ENCODE measurements at regions not wholly inside any gene's neighbourhood (a gene's known extent, or its start where the extent isn't known, plus 50 kb on each side); places are given as distances from the start of the nearest gene placed in this dataset.

- no peaks in the 10 kb centered on the region for H3K4me1 ChIP-seq (ENCODE audit: insufficient read depth, low read length, poor library complexity, severe bottlenecking)
These were observed 123.7 kb downstream of the NAV1 start for GRCh38 chr1:201662646-201663045.

DNA sequence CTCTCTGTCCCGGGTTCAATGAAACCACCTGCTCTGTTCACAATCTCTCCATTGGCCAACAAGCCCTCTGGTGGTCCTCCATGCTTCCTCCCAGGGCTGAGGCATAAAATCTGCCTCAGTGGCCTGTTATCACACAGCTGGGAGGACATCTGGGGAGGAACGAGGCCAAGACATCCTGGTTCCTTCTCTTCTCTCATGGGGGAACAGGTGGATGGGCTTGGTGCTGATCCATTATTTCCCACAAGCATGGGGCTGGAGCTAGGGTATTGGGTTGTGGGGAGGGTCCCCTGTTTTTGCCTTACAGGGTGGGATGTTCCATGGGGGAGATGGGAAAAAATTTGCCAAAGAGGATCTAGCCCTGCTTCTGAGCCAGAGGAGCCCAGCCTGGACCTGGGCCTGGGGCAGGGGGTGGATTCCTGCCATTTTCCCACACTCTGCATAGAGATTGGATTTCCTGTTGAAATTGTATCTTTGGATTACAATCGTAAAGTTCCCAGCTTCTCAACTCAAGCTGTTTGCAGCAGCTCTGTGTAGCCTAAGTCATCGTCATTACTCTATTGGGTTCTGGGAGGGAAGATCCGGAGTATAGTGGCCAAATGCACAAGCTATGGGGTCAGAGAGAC lies 124.7 kb downstream of the NAV1 start:
- TF ChIP-seq, protein P1, sequence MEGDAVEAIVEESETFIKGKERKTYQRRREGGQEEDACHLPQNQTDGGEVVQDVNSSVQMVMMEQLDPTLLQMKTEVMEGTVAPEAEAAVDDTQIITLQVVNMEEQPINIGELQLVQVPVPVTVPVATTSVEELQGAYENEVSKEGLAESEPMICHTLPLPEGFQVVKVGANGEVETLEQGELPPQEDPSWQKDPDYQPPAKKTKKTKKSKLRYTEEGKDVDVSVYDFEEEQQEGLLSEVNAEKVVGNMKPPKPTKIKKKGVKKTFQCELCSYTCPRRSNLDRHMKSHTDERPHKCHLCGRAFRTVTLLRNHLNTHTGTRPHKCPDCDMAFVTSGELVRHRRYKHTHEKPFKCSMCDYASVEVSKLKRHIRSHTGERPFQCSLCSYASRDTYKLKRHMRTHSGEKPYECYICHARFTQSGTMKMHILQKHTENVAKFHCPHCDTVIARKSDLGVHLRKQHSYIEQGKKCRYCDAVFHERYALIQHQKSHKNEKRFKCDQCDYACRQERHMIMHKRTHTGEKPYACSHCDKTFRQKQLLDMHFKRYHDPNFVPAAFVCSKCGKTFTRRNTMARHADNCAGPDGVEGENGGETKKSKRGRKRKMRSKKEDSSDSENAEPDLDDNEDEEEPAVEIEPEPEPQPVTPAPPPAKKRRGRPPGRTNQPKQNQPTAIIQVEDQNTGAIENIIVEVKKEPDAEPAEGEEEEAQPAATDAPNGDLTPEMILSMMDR (conservative IDR thresholded peaks at IDR 0.05; ENCODE audit: low read depth, low read length): no peak
- TF ChIP-seq EZH2 (IDR thresholded peaks at IDR 0.05; ENCODE audit: borderline replicate concordance, low read depth, low read length, poor library complexity, severe bottlenecking): no peak
- intact Hi-C loops (cut with micrococcal nuclease; ENCODE audit: unreplicated experiment): no loop called here
- BruUV-seq (replicated peaks): no TSS peak
- Histone ChIP-seq H3K4me3 (ENCODE audit: low read depth, low read length, poor library complexity, severe bottlenecking) (no peak overlapping the region), H3K36me3 (ENCODE audit: insufficient read depth, low read length, poor library complexity, severe bottlenecking) (no peaks in the 10 kb centered on the region), H3K4me1 (ENCODE audit: insufficient read depth, low read length, poor library complexity, severe bottlenecking) (no peaks in the 10 kb centered on the region), H3K27ac (ENCODE audit: low read depth, low read length, poor library complexity, severe bottlenecking) (no peak overlapping the region), H3K9me3 (ENCODE audit: low read depth, low read length, poor library complexity, severe bottlenecking) (no peaks in the 10 kb centered on the region), H3K27me3 (replicated peaks; ENCODE audit: insufficient read depth, low read depth, low read length, poor library complexity) (no peaks in the 10 kb centered on the region)
- DNase-seq (ENCODE audit: low spot score): no peak
- POLR2A ChIA-PET (ENCODE audit: low non-redundant PET): no interaction called here
- CTCF ChIA-PET: no interaction called here

More at GRCh38 chr1:201662646-201663045, 123.7 kb downstream of the NAV1 start:
- Histone ChIP-seq H3K9me3 (ENCODE audit: low read depth, low read length, poor library complexity, severe bottlenecking) (no peaks in the 10 kb centered on the region), H3K36me3 (ENCODE audit: insufficient read depth, low read length, poor library complexity, severe bottlenecking) (no peaks in the 10 kb centered on the region), H3K4me3 (ENCODE audit: low read depth, low read length, poor library complexity, severe bottlenecking) (no peak overlapping the region), H3K27me3 (replicated peaks; ENCODE audit: insufficient read depth, low read depth, low read length, poor library complexity) (no peaks in the 10 kb centered on the region), H3K27ac (ENCODE audit: low read depth, low read length, poor library complexity, severe bottlenecking) (no peak overlapping the region)
- TF ChIP-seq, protein P1 (conservative IDR thresholded peaks at IDR 0.05; ENCODE audit: low read depth, low read length): no peak
- TF ChIP-seq EZH2 (IDR thresholded peaks at IDR 0.05; ENCODE audit: borderline replicate concordance, low read depth, low read length, poor library complexity, severe bottlenecking): no peak
- BruUV-seq (replicated peaks): no TSS peak
- intact Hi-C loops (cut with micrococcal nuclease; ENCODE audit: unreplicated experiment): no loop called here
- ChIA-PET POLR2A (ENCODE audit: low non-redundant PET) (no interaction called here), CTCF (no interaction called here)
- no peak for DNase-seq (ENCODE audit: low spot score)

DNA sequence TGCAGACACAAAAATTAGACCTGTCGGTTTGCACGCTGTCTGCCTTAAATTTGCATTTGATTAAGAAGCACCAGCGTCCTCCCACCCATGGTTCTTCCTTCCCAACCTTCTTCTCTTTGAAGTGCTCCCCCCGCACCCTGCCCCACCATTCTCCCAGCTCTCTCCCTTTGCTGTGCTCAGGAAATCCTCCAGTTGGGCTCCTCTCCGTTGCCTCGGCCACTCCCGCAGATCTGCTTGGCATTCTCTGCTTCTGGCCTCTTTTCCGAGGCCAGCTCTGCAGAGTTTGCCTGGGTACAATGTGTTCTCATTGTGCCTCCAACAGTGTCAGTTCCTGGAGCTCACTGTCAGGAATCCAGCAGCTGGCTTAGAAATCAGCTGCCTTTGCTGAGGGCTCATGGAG lies 126.1 kb downstream of the NAV1 start:
- Histone ChIP-seq H3K27ac (ENCODE audit: low read depth, low read length, poor library complexity, severe bottlenecking) (no peak overlapping the region), H3K4me3 (ENCODE audit: low read depth, low read length, poor library complexity, severe bottlenecking) (no peak overlapping the region), H3K4me1 (ENCODE audit: insufficient read depth, low read length, poor library complexity, severe bottlenecking) (no peaks in the 10 kb centered on the region), H3K36me3 (ENCODE audit: insufficient read depth, low read length, poor library complexity, severe bottlenecking) (no peaks in the 10 kb centered on the region), H3K27me3 (replicated peaks; ENCODE audit: insufficient read depth, low read depth, low read length, poor library complexity) (no peaks in the 10 kb centered on the region), H3K9me3 (ENCODE audit: low read depth, low read length, poor library complexity, severe bottlenecking) (no peaks in the 10 kb centered on the region)
- TF ChIP-seq, protein P1 (conservative IDR thresholded peaks at IDR 0.05; ENCODE audit: low read depth, low read length): no peak
- no peak for TF ChIP-seq EZH2 (IDR thresholded peaks at IDR 0.05; ENCODE audit: borderline replicate concordance, low read depth, low read length, poor library complexity, severe bottlenecking)
- intact Hi-C loops (cut with micrococcal nuclease; ENCODE audit: unreplicated experiment): no loop called here
- POLR2A ChIA-PET (ENCODE audit: low non-redundant PET): no interaction called here
- no TSS peak for BruUV-seq (replicated peaks)
- CTCF ChIA-PET: no interaction called here
- no peak for DNase-seq (ENCODE audit: low spot score)
